H9 (cell line): ENCODE measurements at regions not wholly inside any gene's neighbourhood (a gene's known extent, or its start where the extent isn't known, plus 50 kb on each side); places are given as distances from the start of the nearest gene placed in this dataset.

Source experiments
- DNase-seq: peaks from one replicate; pipeline ENCODE4 v3.0.0-alpha.2; 2017
- H2AFZ ChIP-seq: one replicate; pipeline ENCODE4 v1.6.1; 2013; ENCODE audit warnings: mild to moderate bottlenecking, low read length, control low read depth, moderate library complexity
- H2AK5ac ChIP-seq: 2 replicates; pipeline ENCODE4 v1.6.1; 2013; ENCODE audit warnings: low read length, control low read depth, mixed read lengths; ENCODE audit not compliant: insufficient read length
- H2BK120ac ChIP-seq: one replicate; pipeline ENCODE4 v1.6.1; 2013; ENCODE audit warnings: low read depth, mild to moderate bottlenecking, low read length, control low read depth, inconsistent platforms; ENCODE audit not compliant: poor library complexity, severe bottlenecking
- H2BK12ac ChIP-seq: 2 replicates; pipeline ENCODE4 v1.6.1; 2013; ENCODE audit warnings: low read length, control low read depth, mixed read lengths, low read depth; ENCODE audit not compliant: insufficient read length
- H2BK15ac ChIP-seq: 2 replicates; pipeline ENCODE4 v1.6.1; 2013; ENCODE audit warnings: low read depth, low read length, control low read depth
- H2BK20ac ChIP-seq: one replicate; pipeline ENCODE4 v1.6.1; 2013; ENCODE audit warnings: low read depth, mild to moderate bottlenecking, low read length, control low read depth, inconsistent platforms; ENCODE audit not compliant: poor library complexity, severe bottlenecking
- H2BK5ac ChIP-seq: 2 replicates; pipeline ENCODE4 v1.6.1; 2013; ENCODE audit warnings: low read length, control low read depth, mixed read lengths; ENCODE audit not compliant: insufficient read length
- H3K14ac ChIP-seq: 2 replicates; pipeline ENCODE4 v1.6.1; 2013; ENCODE audit warnings: low read length, control low read depth; ENCODE audit not compliant: insufficient read depth
- H3K18ac ChIP-seq: 2 replicates; pipeline ENCODE4 v1.6.1; 2013; ENCODE audit warnings: low read depth, mild to moderate bottlenecking, mixed read lengths, low read length, control low read depth; ENCODE audit not compliant: insufficient read length
- H3K23ac ChIP-seq: 2 replicates; pipeline ENCODE4 v1.6.1; 2013; ENCODE audit warnings: low read length, control low read depth, mixed read lengths, low read depth; ENCODE audit not compliant: insufficient read length
- H3K23me2 ChIP-seq: 2 replicates; pipeline ENCODE4 v1.6.1; 2013; ENCODE audit warnings: low read depth, mild to moderate bottlenecking, mixed read lengths, low read length, control low read depth; ENCODE audit not compliant: insufficient read length, poor library complexity, severe bottlenecking
- H3K27ac ChIP-seq: 2 replicates; pipeline ENCODE4 v1.5.1; 2013; ENCODE audit warnings: low read length, control low read depth, mixed read lengths, low read depth; ENCODE audit not compliant: insufficient read length
- H3K27me3 ChIP-seq: 2 replicates; pipeline ENCODE4 v1.6.1; 2013; ENCODE audit warnings: low read length, control low read depth, inconsistent platforms; ENCODE audit not compliant: insufficient read depth
- H3K4ac ChIP-seq: 2 replicates; pipeline ENCODE4 v1.6.1; 2013; ENCODE audit warnings: low read depth, mild to moderate bottlenecking, control low read depth, inconsistent platforms, low read length, moderate library complexity
- H3K4me1 ChIP-seq: 2 replicates; pipeline ENCODE4 v1.6.1; 2013; ENCODE audit warnings: low read length, control low read depth, inconsistent platforms; ENCODE audit not compliant: insufficient read depth
- H3K4me2 ChIP-seq: 2 replicates; pipeline ENCODE4 v1.6.1; 2013; ENCODE audit warnings: low read length, control low read depth, mixed read lengths; ENCODE audit not compliant: insufficient read length, insufficient read depth
- H3K56ac ChIP-seq: 2 replicates; pipeline ENCODE4 v1.6.1; 2013; ENCODE audit warnings: low read depth, mild to moderate bottlenecking, mixed read lengths, low read length, control low read depth; ENCODE audit not compliant: insufficient read length
- H3K79me1 ChIP-seq: 2 replicates; pipeline ENCODE4 v1.6.1; 2013; ENCODE audit warnings: low read depth, mild to moderate bottlenecking, moderate library complexity, low read length, control low read depth, inconsistent platforms; ENCODE audit not compliant: insufficient read depth, poor library complexity, severe bottlenecking
- H3K79me2 ChIP-seq: 2 replicates; pipeline ENCODE4 v1.6.1; 2013; ENCODE audit warnings: low read length, control low read depth, inconsistent platforms; ENCODE audit not compliant: insufficient read depth
- H3K9ac ChIP-seq: 2 replicates; pipeline ENCODE4 v1.6.1; 2013; ENCODE audit warnings: low read length, control low read depth, mixed read lengths; ENCODE audit not compliant: insufficient read length; ENCODE audit errors: extremely low read depth
- H3K9me3 ChIP-seq: one replicate; pipeline ENCODE4 v1.6.1; 2013; ENCODE audit warnings: low read depth, low read length, inconsistent platforms; ENCODE audit not compliant: control insufficient read depth
- H3T11ph ChIP-seq: one replicate; pipeline ENCODE4 v1.6.1; 2013; ENCODE audit warnings: mild to moderate bottlenecking, low read length, control low read depth, inconsistent platforms
- H4K20me1 ChIP-seq: one replicate; pipeline ENCODE4 v1.6.1; 2013; ENCODE audit not compliant: control insufficient read depth, insufficient read length, insufficient read depth
- H4K5ac ChIP-seq: 2 replicates; pipeline ENCODE4 v1.6.1; 2013; ENCODE audit warnings: low read depth, mild to moderate bottlenecking, mixed read lengths, low read length, control low read depth; ENCODE audit not compliant: insufficient read length
- H4K8ac ChIP-seq: replicated peaks from 2 replicates; pipeline ENCODE4 v1.6.1; 2013; ENCODE audit warnings: low read length, control low read depth, mixed read lengths, low read depth; ENCODE audit not compliant: insufficient read length
- H4K91ac ChIP-seq: 2 replicates; pipeline ENCODE4 v1.6.1; 2013; ENCODE audit warnings: low read depth, mild to moderate bottlenecking, moderate library complexity, mixed read lengths, low read length, control low read depth; ENCODE audit not compliant: insufficient read length
- H3K27ac Mint-ChIP-seq, 3 experiments: 2 replicates in 2 of 3; 3 replicates in 1 of 3; pipeline ENCODE4 v1.8.0; 2020 to 2021; ENCODE audit warnings: mixed read lengths in 3 of 3, mild to moderate bottlenecking in 1 of 3, moderate library complexity in 1 of 3
- H3K27me3 Mint-ChIP-seq: 2 replicates; pipeline ENCODE4 v1.8.0; 2021; ENCODE audit warnings: low read depth, mild to moderate bottlenecking, moderate library complexity, mixed read lengths
- H3K36me3 Mint-ChIP-seq, 3 experiments: 2 replicates in 2 of 3; 3 replicates in 1 of 3; pipeline ENCODE4 v1.8.0; 2020 to 2021; ENCODE audit warnings: low read depth in 3 of 3, mixed read lengths in 3 of 3; ENCODE audit not compliant: insufficient read depth in 1 of 3
- H3K4me1 Mint-ChIP-seq, 2 experiments: 2 replicates each; pipeline ENCODE4 v1.8.0; 2020; ENCODE audit warnings: mixed read lengths in 2 of 2
- H3K4me3 Mint-ChIP-seq, 2 experiments: 2 replicates in 1 of 2; 3 replicates in 1 of 2; pipeline ENCODE4 v1.8.0; 2020 to 2021; ENCODE audit warnings: mild to moderate bottlenecking in 2 of 2, mixed read lengths in 2 of 2, moderate library complexity in 1 of 2
- H3K9me3 Mint-ChIP-seq, 2 experiments: 2 replicates in 1 of 2; 3 replicates in 1 of 2; pipeline ENCODE4 v1.8.0; 2020; ENCODE audit warnings: mild to moderate bottlenecking in 2 of 2, mixed read lengths in 2 of 2, moderate library complexity in 1 of 2
- CTCF ChIP-seq: fragments of 200-600 bp; sonication (generic); conservative IDR thresholded peaks from 3 replicates; pipeline ENCODE4 v1.8.0; 2021; ENCODE audit warnings: antibody characterized with exemption, mild to moderate bottlenecking
- WGBS: extraction: QIAGEN DNeasy Blood & Tissue Kit; methylation state at CpG from one replicate; pipeline ENCODE4 v1.1.7; 2013; ENCODE audit warnings: missing lambda C conversion rate, low lambda C conversion rate, mixed read lengths; ENCODE audit not compliant: insufficient read length; ENCODE audit errors: extremely low coverage; 5-methylcytosine and 5-hydroxymethylcytosine counted together

- H3K79me1 ChIP-seq, result no peaks in the 10 kb centered on the region
- H3K4me1 Mint-ChIP-seq, result peaks cover 0 to 2% of the 10 kb centered on the region in 2 experiments; a peak in 1 of 4 replicates
- no peak overlapping the region for H2BK12ac ChIP-seq
- H2BK120ac ChIP-seq, result no peak overlapping the region
- H3K27me3 ChIP-seq, result no peaks in the 10 kb centered on the region
- no peak overlapping the region for H2AK5ac ChIP-seq
- H3K9ac ChIP-seq, result no peak overlapping the region
- no peak overlapping the region for H3K23ac ChIP-seq
- H3K4ac ChIP-seq, result no peak overlapping the region
- H3K9me3 Mint-ChIP-seq, result no peaks in the 10 kb centered on the region
- H3K18ac ChIP-seq, result no peak overlapping the region
- no peak overlapping the region for H2BK15ac ChIP-seq
- no peak overlapping the region for H3K4me3 Mint-ChIP-seq
- H3K23me2 ChIP-seq, result no peaks in the 10 kb centered on the region
- no peak overlapping the region for H2AFZ ChIP-seq
- H4K8ac ChIP-seq, result no peak overlapping the region
- no peak for DNase-seq
- WGBS, result no CpG with 5 or more reads among the region's 4 CpGs
- no peak overlapping the region for H3K56ac ChIP-seq
- H3K79me2 ChIP-seq, result no peaks in the 10 kb centered on the region
- H3K36me3 Mint-ChIP-seq, result no peaks in the 10 kb centered on the region
- no peak overlapping the region for H2BK5ac ChIP-seq
- H4K91ac ChIP-seq, result no peak overlapping the region
- H3K27ac ChIP-seq, result no peak overlapping the region
- H4K20me1 ChIP-seq, result no peaks in the 10 kb centered on the region
- no peaks in the 10 kb centered on the region for H3K9me3 ChIP-seq
- no peaks in the 10 kb centered on the region for H3K4me1 ChIP-seq
- H4K5ac ChIP-seq, result no peak overlapping the region
- H3K14ac ChIP-seq, result no peak overlapping the region
- H2BK20ac ChIP-seq, result no peak overlapping the region
- no peak overlapping the region for H3T11ph ChIP-seq
- no peak overlapping the region for H3K27ac Mint-ChIP-seq
- no peaks in the 10 kb centered on the region for H3K27me3 Mint-ChIP-seq
- TF ChIP-seq CTCF, result no peak
- H3K4me2 ChIP-seq, result no peak overlapping the region
Measured at GRCh38 chr5:119742311-119742710, 113.0 kb downstream of the FAM170A start.
